ENCODE measurements at regions not wholly inside any gene's neighbourhood (a gene's known extent, or its start where the extent isn't known, plus 50 kb on each side); places are given as distances from the start of the nearest gene placed in this dataset.

DNA sequence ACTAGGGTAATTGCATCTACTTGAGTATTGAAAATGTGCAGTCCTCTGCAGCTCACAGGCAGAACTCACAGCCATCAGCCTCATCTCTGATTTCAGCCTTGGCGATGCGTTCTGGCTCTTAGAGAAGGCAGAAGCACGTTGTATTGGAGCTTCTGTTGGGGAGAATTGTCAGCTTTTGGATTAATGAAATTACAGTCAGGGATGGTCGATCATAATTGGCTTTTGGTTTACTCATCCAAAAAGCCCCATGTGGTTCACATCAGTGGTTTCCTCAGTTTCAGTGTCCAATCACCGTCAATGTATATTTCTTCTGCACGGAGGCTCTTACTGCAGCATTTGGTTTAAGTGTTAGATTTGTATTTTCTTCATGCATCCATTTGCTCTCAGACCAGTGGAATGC is 218.5 kb upstream of the SOX11 start:
- no peak for TF ChIP-seq CTCF (IDR thresholded peaks at IDR 0.05; ENCODE audit: low read depth, low read length)
- TF ChIP-seq EZH2phosphoT487 (IDR thresholded peaks at IDR 0.05; ENCODE audit: low read depth): no peak

All from OCI-LY3 (cell line).